ENCODE measurements at regions not wholly inside any gene's neighbourhood (a gene's known extent, or its start where the extent isn't known, plus 50 kb on each side); places are given as distances from the start of the nearest gene placed in this dataset.
"Not testable (repeated sequence)": the region's sequence is repeated elsewhere in the genome, so short reads cannot be mapped to it uniquely, and the experiment has no call there.

DNA sequence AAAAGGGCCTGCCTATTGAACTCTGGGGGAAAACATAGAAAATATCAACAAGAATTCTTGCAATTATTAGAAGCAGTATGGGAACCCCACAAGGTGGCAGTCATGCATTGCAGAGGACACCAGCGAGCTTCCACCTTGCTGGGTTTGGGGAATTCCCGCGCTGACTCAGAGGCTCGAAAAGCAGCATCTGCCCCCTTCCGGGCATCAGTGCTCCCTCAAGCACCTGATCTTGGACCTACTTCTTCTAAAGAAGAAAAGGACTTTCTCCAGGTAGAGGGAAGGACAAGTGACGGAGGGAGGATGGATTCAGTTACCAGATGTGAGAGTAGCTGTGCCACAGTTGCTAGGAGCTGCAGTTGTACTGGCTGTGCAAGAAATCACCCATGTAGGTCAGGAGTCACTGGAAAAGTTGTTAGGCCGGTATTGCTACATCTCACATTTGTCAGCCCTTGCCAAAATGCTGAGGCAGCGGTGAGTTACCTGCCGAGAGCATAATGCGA lies 415.7 kb downstream of the DIRAS2 start:
- in situ Hi-C loops (cut with HindIII; ENCODE audit: low sequenced_read_pairs): not testable (repeated sequence)

GRCh38 chr9:90233081-90233480 lies 409.5 kb downstream of the DIRAS2 start:
- in situ Hi-C loops (cut with HindIII; ENCODE audit: low sequenced_read_pairs): not testable (repeated sequence)

GRCh38 chr9:90240541-90240940 lies 402.1 kb downstream of the DIRAS2 start:
- in situ Hi-C loops (cut with HindIII; ENCODE audit: low sequenced_read_pairs): no loop called here

GRCh38 chr9:90245661-90246060 lies 397.0 kb downstream of the DIRAS2 start:
- in situ Hi-C loops (cut with HindIII; ENCODE audit: low sequenced_read_pairs): no loop called here

DNA sequence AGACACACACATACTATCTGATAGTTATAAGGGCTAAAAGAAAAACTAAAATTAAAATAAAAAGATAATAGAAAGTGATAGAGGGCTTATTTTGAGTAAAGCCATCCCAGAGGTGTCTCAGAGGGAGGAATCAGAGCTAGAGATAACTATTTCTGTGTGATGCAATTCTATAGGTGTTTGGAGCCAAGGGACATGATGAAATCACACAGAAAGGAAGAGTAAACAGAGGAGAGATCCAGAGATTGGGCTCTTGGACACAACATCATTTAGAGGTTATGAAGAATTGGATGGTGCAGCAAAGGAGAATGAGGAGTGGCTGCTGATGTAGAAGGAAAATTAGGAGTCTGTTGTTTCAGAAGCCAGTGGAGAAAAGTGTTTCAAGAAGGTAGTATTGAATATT lies 393.5 kb downstream of the DIRAS2 start:
- in situ Hi-C loops (cut with HindIII; ENCODE audit: low sequenced_read_pairs): no loop called here

DNA sequence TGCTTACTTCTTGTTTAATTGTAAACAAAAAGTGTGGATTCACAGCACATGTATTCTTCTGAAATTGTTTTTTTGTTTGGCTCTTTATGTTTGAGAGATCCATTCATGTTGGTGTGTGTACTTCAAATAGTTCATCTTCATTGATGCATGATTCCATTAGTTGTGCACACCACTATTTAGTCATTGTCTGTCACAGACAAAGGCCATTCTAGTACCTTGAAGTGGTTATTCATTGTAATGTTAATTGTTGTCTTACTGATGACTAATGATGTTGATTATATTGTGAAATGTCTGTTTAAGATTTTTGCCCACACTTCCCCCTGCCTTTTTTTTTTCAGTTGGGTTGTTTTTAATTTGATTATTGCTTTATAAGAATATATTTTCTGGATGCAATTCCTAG lies 391.3 kb downstream of the DIRAS2 start:
- in situ Hi-C loops (cut with HindIII; ENCODE audit: low sequenced_read_pairs): no loop called here

DNA sequence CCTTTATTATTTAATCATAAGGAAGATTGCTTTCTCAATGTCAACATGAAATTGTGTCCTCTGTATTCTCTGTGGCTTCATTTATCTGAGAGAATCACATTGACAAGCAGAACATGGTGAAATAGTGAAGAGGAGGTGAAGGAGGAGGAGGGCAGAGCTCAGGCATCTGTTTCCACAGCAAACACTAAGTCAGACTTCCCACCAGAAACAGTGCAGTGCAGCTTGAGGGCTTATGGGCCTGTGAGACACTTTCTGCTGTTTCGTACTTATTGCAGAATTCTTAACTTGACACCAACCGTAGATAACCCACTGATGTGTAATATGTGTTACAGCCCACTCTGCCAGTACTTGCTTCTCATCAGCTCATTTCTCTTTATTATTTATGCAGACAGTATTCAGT lies 386.3 kb downstream of the DIRAS2 start:
- in situ Hi-C loops (cut with HindIII; ENCODE audit: low sequenced_read_pairs): no loop called here

DNA sequence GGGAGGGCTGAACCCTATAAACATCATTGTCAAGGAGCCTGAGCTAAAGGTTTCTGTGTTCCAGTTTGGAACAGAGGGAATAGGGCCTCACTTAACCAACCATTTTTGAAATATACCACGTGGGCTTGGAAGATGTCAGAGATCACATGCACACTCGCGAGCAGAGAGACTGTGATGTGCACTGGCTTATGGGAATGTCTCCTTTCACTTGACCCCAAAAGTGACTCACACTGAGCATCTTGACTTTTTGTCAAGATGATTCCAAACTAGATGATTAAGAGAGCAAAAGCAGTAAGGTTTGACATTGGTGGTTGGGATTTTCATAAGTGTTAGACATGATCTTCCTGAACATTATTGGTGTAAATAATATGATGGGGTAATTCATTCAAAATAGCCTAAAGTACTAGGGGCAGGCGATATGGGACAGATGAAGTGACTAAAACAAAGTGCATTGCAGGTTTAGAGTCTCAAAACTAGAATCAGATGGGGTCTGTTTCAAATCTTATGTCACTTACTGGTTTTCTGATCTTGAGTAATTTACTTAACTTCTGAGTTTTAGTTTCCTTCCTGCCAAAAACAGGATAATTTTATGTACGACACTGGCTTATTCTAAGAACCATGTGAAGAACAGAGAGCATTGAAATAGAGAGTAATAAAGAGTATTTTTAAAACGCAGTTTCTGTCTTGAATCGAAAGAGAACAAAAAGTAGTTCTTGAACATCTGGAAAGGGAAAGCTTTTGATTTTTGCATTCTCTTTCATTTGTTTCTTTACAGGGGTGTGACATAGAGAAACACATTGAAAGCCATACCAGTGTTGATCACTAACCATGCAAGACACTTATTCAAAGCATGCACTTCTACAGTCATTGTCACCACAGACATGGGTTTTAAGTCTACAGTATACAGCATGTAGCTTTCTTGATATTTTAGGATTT lies 383.0 kb downstream of the DIRAS2 start:
- in situ Hi-C loops (cut with HindIII; ENCODE audit: low sequenced_read_pairs): no loop called here

DNA sequence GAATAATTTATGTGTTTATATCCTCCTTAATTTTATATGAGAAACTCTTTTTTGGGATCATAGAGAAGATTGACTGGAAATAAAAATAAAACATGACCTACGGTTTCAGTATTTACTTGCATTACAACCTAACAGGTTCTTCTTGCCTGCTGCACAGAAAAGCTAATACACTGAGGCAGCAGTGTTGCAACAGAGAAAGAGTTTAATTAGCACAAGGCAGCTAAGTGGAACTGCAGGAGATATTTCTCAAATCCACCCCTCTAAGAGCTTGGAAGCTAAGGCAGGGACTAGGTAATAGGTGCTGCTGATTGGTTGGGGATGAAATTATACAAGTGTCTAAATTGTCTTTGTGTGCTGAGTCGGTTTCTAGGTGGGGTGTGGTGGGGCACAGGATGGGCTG lies 380.9 kb downstream of the DIRAS2 start:
- in situ Hi-C loops (cut with HindIII; ENCODE audit: low sequenced_read_pairs): no loop called here

- in situ Hi-C loops (cut with HindIII; ENCODE audit: low sequenced_read_pairs): no loop called here
Observed at GRCh38 chr9:90268613-90269012, 374.0 kb downstream of the DIRAS2 start.

DNA sequence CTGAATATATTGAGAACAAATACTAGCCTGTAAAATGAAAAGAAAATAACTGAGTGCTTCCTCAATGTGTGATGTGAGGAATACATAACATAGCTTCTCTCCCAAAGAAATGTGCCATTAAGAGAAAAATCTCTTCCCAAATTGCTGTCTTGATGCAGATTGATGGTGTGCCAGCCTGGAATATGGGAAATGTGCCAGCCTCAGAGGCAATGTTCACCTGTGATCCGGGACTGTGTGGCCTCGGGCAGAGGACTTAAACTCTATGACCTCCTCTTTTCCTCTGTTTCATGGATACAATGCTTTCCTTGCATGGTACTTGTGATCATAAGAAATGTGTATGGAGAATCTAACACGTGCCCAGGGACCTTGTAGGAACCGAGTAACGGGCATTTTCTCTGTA lies 370.9 kb downstream of the DIRAS2 start:
- in situ Hi-C loops (cut with HindIII; ENCODE audit: low sequenced_read_pairs): no loop called here

DNA sequence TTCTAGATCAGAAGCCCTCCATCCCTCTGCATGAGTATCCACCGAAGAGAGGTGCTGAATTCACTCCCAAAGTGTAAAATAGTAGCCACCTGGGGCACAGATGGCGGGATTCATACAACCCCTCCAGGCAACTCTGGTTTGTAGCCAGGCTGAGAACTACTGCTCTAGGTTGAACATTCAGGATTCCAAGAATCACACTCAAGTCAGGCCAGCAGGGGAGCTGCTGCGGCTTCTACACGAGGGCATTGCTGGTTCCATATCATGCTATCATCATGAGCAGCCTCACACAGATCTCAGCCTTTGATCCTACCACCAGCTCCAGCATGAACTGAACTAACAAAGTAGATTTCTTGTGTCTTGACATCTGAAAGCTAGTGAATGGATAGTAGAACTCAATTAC lies 367.9 kb downstream of the DIRAS2 start:
- in situ Hi-C loops (cut with HindIII; ENCODE audit: low sequenced_read_pairs): no loop called here

DNA sequence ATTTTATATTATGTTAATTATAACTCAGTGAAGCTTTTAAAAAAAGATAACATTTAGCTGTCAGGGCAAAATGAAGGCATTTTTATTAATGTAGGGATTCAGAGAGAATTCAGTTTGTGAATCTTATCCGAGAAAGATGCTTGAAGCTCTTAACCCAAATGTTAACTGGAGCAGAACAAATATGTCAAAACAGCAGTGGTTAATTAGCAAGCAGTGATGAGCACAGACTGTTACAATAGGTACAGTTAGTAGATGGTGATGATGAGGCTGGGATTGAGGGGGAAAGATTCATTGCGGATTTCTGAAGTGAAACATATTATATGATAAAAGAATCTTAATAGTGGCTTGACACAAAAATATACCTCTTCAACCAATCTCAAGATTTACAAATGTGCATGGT lies 356.7 kb downstream of the DIRAS2 start:
- in situ Hi-C loops (cut with HindIII; ENCODE audit: low sequenced_read_pairs): no loop called here

GRCh38 chr9:90287567-90288274 lies 354.9 kb downstream of the DIRAS2 start:
- in situ Hi-C loops (cut with HindIII; ENCODE audit: low sequenced_read_pairs): no loop called here

- in situ Hi-C loops (cut with HindIII; ENCODE audit: low sequenced_read_pairs): no loop called here
Observed at GRCh38 chr9:90288275-90288639, 354.4 kb downstream of the DIRAS2 start.

GRCh38 chr9:90290716-90291485 lies 351.7 kb downstream of the DIRAS2 start:
- in situ Hi-C loops (cut with HindIII; ENCODE audit: low sequenced_read_pairs): no loop called here

DNA sequence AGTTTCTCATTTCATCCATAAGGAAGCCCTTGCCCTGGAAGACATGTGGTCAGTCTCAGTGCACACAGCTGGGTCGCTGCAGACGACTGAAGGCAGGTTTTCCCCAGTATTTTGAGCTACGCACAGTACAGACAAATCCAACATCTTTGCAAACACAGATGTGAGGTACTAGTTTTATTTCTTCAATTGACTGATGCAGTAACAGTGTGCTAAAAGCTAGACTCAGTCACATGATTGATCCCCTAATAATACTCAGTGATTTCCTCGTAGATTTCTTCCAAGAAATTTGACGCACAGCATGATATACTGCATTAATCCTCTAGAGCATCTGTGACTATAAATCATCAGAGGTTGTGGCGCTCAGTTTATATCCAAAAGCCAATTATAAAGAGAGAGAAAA lies 346.1 kb downstream of the DIRAS2 start:
- in situ Hi-C loops (cut with HindIII; ENCODE audit: low sequenced_read_pairs): no loop called here

DNA sequence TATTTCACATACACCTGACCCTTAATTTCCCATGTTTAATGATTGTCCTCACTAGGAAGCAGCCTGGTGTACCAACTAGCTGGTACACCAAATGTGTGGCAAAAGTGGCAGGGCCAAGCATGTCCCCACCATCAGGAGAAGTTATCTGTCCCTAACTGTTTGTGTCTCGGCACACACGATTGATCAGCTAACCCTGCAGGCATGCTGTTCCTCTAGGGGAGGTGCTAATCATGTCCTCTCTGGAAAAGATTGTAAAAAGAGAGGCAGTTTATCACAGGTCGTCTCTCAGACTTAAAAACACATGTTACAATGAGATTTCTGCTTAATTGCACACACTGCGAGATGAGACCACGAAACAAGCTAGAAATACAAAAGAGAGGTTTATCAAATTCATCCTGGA lies 342.7 kb downstream of the DIRAS2 start:
- in situ Hi-C loops (cut with HindIII; ENCODE audit: low sequenced_read_pairs): no loop called here

DNA sequence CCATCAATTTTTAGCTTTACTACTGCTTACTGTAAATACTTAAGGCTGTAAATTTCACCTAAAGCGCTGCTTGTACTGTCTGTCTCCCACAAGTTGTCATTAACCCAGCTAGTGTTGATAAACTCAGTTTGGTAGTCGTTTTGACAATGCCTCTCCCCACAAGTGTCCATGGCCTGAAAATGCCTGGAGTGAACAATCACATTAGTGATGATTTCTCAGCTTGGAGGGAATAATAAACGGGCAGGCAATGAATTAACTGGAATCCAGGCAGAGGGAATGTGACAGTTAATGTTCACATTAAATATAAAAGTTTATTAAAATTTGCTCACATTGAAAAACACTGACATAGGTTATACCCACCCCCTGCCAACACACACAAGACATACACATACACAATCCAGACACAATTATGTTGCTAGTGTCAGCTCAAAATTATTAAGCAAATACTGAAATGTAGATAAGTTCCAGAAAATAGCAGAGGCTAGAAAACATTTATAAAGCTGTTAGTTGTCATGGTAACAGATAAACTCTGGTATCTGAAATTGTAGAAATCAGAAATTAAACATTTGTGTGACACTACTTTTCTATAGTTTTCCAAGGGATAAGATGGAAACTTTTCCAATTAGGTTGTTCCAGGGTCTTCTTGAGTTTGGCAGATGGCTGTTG lies 341.9 kb downstream of the DIRAS2 start:
- in situ Hi-C loops (cut with HindIII; ENCODE audit: low sequenced_read_pairs): no loop called here

- in situ Hi-C loops (cut with HindIII; ENCODE audit: low sequenced_read_pairs): no loop called here
Observed at GRCh38 chr9:90301277-90301653, 341.4 kb downstream of the DIRAS2 start.

DNA sequence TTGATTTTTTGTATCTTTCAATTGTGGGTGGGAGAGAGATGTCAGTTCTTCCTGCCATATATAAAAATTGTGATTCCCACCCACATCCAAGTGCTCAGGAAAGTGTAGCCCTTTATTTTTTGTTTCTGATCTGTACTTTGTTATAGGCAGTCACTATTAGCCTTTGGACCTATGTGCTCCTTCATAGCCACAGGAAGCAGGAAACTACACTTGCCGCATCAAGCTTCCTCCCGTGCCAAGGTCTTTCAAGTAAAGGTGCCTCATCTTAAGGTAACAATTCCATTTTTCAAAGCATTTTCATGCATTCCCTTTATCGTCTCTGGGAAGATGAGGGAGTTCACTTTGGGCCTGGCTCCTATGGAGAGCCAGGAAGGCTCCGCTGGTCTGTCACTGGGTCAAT lies 339.0 kb downstream of the DIRAS2 start:
- in situ Hi-C loops (cut with HindIII; ENCODE audit: low sequenced_read_pairs): no loop called here

Data from DLD1 (cell line).